Endodermal cell (in vitro differentiated cells): ENCODE measurements at regions not wholly inside any gene's neighbourhood (a gene's known extent, or its start where the extent isn't known, plus 50 kb on each side); places are given as distances from the start of the nearest gene placed in this dataset.

ENCODE experiments used
- DNase-seq: peaks from one replicate; pipeline ENCODE4 v3.0.0-alpha.2; 2017
- H3K27ac ChIP-seq: 2 replicates; pipeline ENCODE4 v1.5.1; 2013; ENCODE audit warnings: mild to moderate bottlenecking, low read depth, low read length, moderate library complexity
- H3K27me3 ChIP-seq: 2 replicates; pipeline ENCODE4 v1.6.1; 2013; ENCODE audit warnings: mild to moderate bottlenecking, low read length, moderate library complexity; ENCODE audit not compliant: insufficient read depth, control insufficient read depth, poor library complexity, severe bottlenecking
- H3K36me3 ChIP-seq: 2 replicates; pipeline ENCODE4 v1.7.0; 2013; ENCODE audit warnings: mild to moderate bottlenecking, low read length, moderate library complexity; ENCODE audit not compliant: control insufficient read depth, insufficient read depth
- H3K4me1 ChIP-seq: one replicate; pipeline ENCODE4 v1.7.0; 2013; ENCODE audit warnings: low read length; ENCODE audit not compliant: control insufficient read depth, insufficient read depth
- H3K4me3 ChIP-seq: 2 replicates; pipeline ENCODE4 v1.5.1; 2013; ENCODE audit warnings: mild to moderate bottlenecking, low read length, moderate library complexity
- H3K9ac ChIP-seq: 2 replicates; pipeline ENCODE4 v1.6.1; 2013; ENCODE audit warnings: mild to moderate bottlenecking, low read length, moderate library complexity; ENCODE audit not compliant: poor library complexity, severe bottlenecking; ENCODE audit errors: extremely low read depth
- H3K9me3 ChIP-seq: 2 replicates; pipeline ENCODE4 v1.6.1; 2013; ENCODE audit warnings: mild to moderate bottlenecking, low read length, moderate library complexity; ENCODE audit not compliant: control insufficient read depth
- H3K27ac Mint-ChIP-seq: 2 replicates; pipeline ENCODE4 v1.8.0; 2020; ENCODE audit warnings: mixed read lengths
- H3K27me3 Mint-ChIP-seq: 2 replicates; pipeline ENCODE4 v1.8.0; 2021; ENCODE audit warnings: mild to moderate bottlenecking, mixed read lengths; ENCODE audit not compliant: insufficient read depth
- H3K36me3 Mint-ChIP-seq: 2 replicates; pipeline ENCODE4 v1.8.0; 2020; ENCODE audit warnings: low read depth, mixed read lengths
- H3K4me1 Mint-ChIP-seq: 2 replicates; pipeline ENCODE4 v1.8.0; 2020; ENCODE audit warnings: mixed read lengths
- H3K4me3 Mint-ChIP-seq: 2 replicates; pipeline ENCODE4 v1.8.0; 2020; ENCODE audit warnings: mild to moderate bottlenecking, moderate library complexity, mixed read lengths
- H3K9me3 Mint-ChIP-seq: 2 replicates; pipeline ENCODE4 v1.8.0; 2020; ENCODE audit warnings: mild to moderate bottlenecking, mixed read lengths
- CTCF ChIP-seq: fragments of 200-600 bp; sonication (generic); conservative IDR thresholded peaks from 2 replicates; pipeline ENCODE4 v1.5.0; 2021; ENCODE audit warnings: antibody characterized with exemption, mild to moderate bottlenecking
- WGBS, 2 experiments: methylation state at CpG; one replicate each; pipeline versions ENCODE4 v1.1.5 to v1.1.7; 2013; ENCODE audit warnings: missing lambda C conversion rate in 2 of 2, mixed read lengths in 1 of 2; ENCODE audit not compliant: insufficient coverage in 1 of 2, insufficient read length in 1 of 2; 5-methylcytosine and 5-hydroxymethylcytosine counted together

GRCh38 chr12:84740602-84741001 is 172.0 kb downstream of the SLC6A15 start:
- no peaks in the 10 kb centered on the region for H3K36me3 Mint-ChIP-seq
- no peak overlapping the region for H3K27ac ChIP-seq
- H3K27me3 Mint-ChIP-seq: no peaks in the 10 kb centered on the region

GRCh38 chr12:84738481-84738972 is 174.1 kb downstream of the SLC6A15 start:
- Histone ChIP-seq H3K36me3 (no peaks in the 10 kb centered on the region), H3K27ac (no peak overlapping the region), H3K4me3 (no peak overlapping the region), H3K9me3 (no peaks in the 10 kb centered on the region), H3K27me3 (no peaks in the 10 kb centered on the region), H3K4me1 (no peaks in the 10 kb centered on the region), H3K9ac (no peak overlapping the region)
- WGBS, 2 experiments: 88% methylated on average over 2 of the region's 2 CpGs; no CpG with 5 or more reads in 1 of the 2 experiments
- H3K4me3 Mint-ChIP-seq: no peak overlapping the region
- peaks cover 11% of the 10 kb centered on the region for H3K4me1 Mint-ChIP-seq
- H3K36me3 Mint-ChIP-seq: no peaks in the 10 kb centered on the region
- H3K9me3 Mint-ChIP-seq: no peaks in the 10 kb centered on the region
- H3K27ac Mint-ChIP-seq: no peak overlapping the region
- TF ChIP-seq CTCF: no peak
- no peaks in the 10 kb centered on the region for H3K27me3 Mint-ChIP-seq
- no peak for DNase-seq

More at GRCh38 chr12:84740602-84741001, 172.0 kb downstream of the SLC6A15 start:
- Mint-ChIP-seq H3K9me3 (no peaks in the 10 kb centered on the region), H3K4me3 (no peak overlapping the region), H3K27ac (no peak overlapping the region), H3K4me1 (peaks cover 11% of the 10 kb centered on the region)
- no peak for TF ChIP-seq CTCF
- no peaks in the 10 kb centered on the region for H3K4me1 ChIP-seq
- no peaks in the 10 kb centered on the region for H3K9me3 ChIP-seq
- H3K9ac ChIP-seq: no peak overlapping the region
- no peak overlapping the region for H3K4me3 ChIP-seq
- no peaks in the 10 kb centered on the region for H3K36me3 ChIP-seq
- DNase-seq: no peak
- 93 to 100% methylated on average over 1 to 3 of the region's 3 CpGs for WGBS, 2 experiments
- H3K27me3 ChIP-seq: no peaks in the 10 kb centered on the region

GRCh38 chr12:84732828-84733340 is 179.7 kb downstream of the SLC6A15 start:
- H3K36me3 ChIP-seq: no peaks in the 10 kb centered on the region
- H3K4me1 ChIP-seq: no peaks in the 10 kb centered on the region
- no peaks in the 10 kb centered on the region for H3K9me3 Mint-ChIP-seq
- WGBS, 2 experiments: 98% methylated on average over 2 of the region's 2 CpGs; no CpG with 5 or more reads in 1 of the 2 experiments
- H3K9ac ChIP-seq: no peak overlapping the region
- H3K27ac ChIP-seq: no peak overlapping the region
- TF ChIP-seq CTCF: no peak
- DNase-seq: no peak
- no peak overlapping the region for H3K4me3 Mint-ChIP-seq
- H3K4me3 ChIP-seq: no peak overlapping the region
- no peaks in the 10 kb centered on the region for H3K27me3 ChIP-seq
- no peaks in the 10 kb centered on the region for H3K9me3 ChIP-seq
- H3K27ac Mint-ChIP-seq: no peak overlapping the region
- H3K36me3 Mint-ChIP-seq: no peaks in the 10 kb centered on the region
- peaks cover 12% of the 10 kb centered on the region for H3K4me1 Mint-ChIP-seq
- H3K27me3 Mint-ChIP-seq: no peaks in the 10 kb centered on the region
